IMR-90 (cell line): ENCODE measurements at regions not wholly inside any gene's neighbourhood (a gene's known extent, or its start where the extent isn't known, plus 50 kb on each side); places are given as distances from the start of the nearest gene placed in this dataset.

Experiments used
- ATAC-seq: fragments of 200-7000 bp; cut with Tn5 transposase; 2 replicates; pipeline ENCODE4 v1.9.1; 2020; ENCODE audit warnings: low read depth, mild to moderate bottlenecking, moderate library complexity
- BruUV-seq: library from RNA; stranded (reverse); fragments of 400-500 nt; replicated peaks from 2 replicates; lab custom pipeline; 2021; lab: Mats Ljungman, UMichigan
- CTCF ChIA-PET: fragments of 300-600 bp; formaldehyde crosslinking; extraction: SDS; loops from one replicate; lab custom pipeline; 2021; ENCODE audit warnings: antibody characterized with exemption; lab: Yijun Ruan, JAX
- POLR2A ChIA-PET: fragments of 300-600 bp; sonication (Branson Sonifier 250); formaldehyde crosslinking; loops from one replicate; lab custom pipeline; 2022; ENCODE audit warnings: antibody characterized with exemption; ENCODE audit not compliant: unreplicated experiment; lab: Charles Lee
- DNase-seq: peaks from one replicate; pipeline ENCODE4 v3.0.0; 2013
- H2AFZ ChIP-seq: replicated peaks from 2 replicates; pipeline ENCODE3; 2013; ENCODE audit warnings: low read length, mild to moderate bottlenecking; ENCODE audit not compliant: poor library complexity
- H2AK5ac ChIP-seq: 2 replicates; pipeline ENCODE4 v1.6.1; 2013; ENCODE audit warnings: low read depth, low read length, inconsistent platforms
- H2AK9ac ChIP-seq: replicated peaks from 2 replicates; pipeline ENCODE3; 2013; ENCODE audit warnings: mild to moderate bottlenecking, low read depth, low read length, moderate library complexity; ENCODE audit not compliant: poor library complexity
- H2BK120ac ChIP-seq: 2 replicates; pipeline ENCODE4 v1.6.1; 2013; ENCODE audit warnings: low read depth, low read length, inconsistent platforms
- H2BK15ac ChIP-seq: 3 replicates; pipeline ENCODE4 v1.6.1; 2013; ENCODE audit warnings: low read depth, low read length, inconsistent platforms
- H2BK20ac ChIP-seq: 2 replicates; pipeline ENCODE4 v1.6.1; 2013; ENCODE audit warnings: low read depth, mild to moderate bottlenecking, inconsistent platforms, low read length, moderate library complexity
- H2BK5ac ChIP-seq: 2 replicates; pipeline ENCODE4 v1.6.1; 2013; ENCODE audit warnings: mild to moderate bottlenecking, low read depth, low read length, inconsistent platforms; ENCODE audit not compliant: poor library complexity, severe bottlenecking
- H3K14ac ChIP-seq: replicated peaks from 2 replicates; pipeline ENCODE4 v1.6.1; 2013; ENCODE audit warnings: low read depth, low read length, inconsistent platforms
- H3K18ac ChIP-seq: 2 replicates; pipeline ENCODE4 v1.6.1; 2013; ENCODE audit warnings: low read depth, low read length, control low read depth
- H3K23ac ChIP-seq: 2 replicates; pipeline ENCODE4 v1.6.1; 2013; ENCODE audit warnings: low read depth, low read length, inconsistent platforms
- H3K27ac ChIP-seq: 2 replicates; pipeline ENCODE4 v1.5.1; 2013; ENCODE audit warnings: mild to moderate bottlenecking, control low read depth, low read length; ENCODE audit not compliant: insufficient read depth
- H3K27me3 ChIP-seq: 2 replicates; pipeline ENCODE4 v1.6.1; 2013; ENCODE audit warnings: low read length; ENCODE audit not compliant: control insufficient read depth, insufficient read depth
- H3K36me3 ChIP-seq: 2 replicates; pipeline ENCODE4 v1.6.1; 2013; ENCODE audit warnings: low read length, mixed read lengths; ENCODE audit not compliant: control insufficient read depth, insufficient read depth
- H3K4ac ChIP-seq: 2 replicates; pipeline ENCODE4 v1.6.1; 2013; ENCODE audit warnings: low read depth, low read length, inconsistent platforms
- H3K4me1 ChIP-seq: 2 replicates; pipeline ENCODE4 v1.6.1; 2013; ENCODE audit warnings: low read length, mixed read lengths; ENCODE audit not compliant: control insufficient read depth, insufficient read depth
- H3K4me2 ChIP-seq: 2 replicates; pipeline ENCODE4 v1.6.1; 2013; ENCODE audit warnings: low read depth, mild to moderate bottlenecking, control low read depth, low read length, moderate library complexity
- H3K4me3 ChIP-seq: 2 replicates; pipeline ENCODE4 v1.5.1; 2013; ENCODE audit warnings: low read depth, mild to moderate bottlenecking, control low read depth, low read length, moderate library complexity; ENCODE audit not compliant: insufficient read depth
- H3K56ac ChIP-seq: 2 replicates; pipeline ENCODE4 v1.6.1; 2013; ENCODE audit warnings: low read length, inconsistent platforms; ENCODE audit not compliant: insufficient read depth; ENCODE audit errors: extremely low read depth
- H3K79me1 ChIP-seq, 2 experiments: 2 replicates each; pipeline ENCODE4 v1.6.1; 2013; ENCODE audit warnings: low read length in 2 of 2, inconsistent platforms in 1 of 2, low read depth in 1 of 2
- H3K9ac ChIP-seq: 2 replicates; pipeline ENCODE4 v1.6.1; 2013; ENCODE audit warnings: low read depth, low read length, control low read depth
- H3K9me1 ChIP-seq: 2 replicates; pipeline ENCODE4 v1.6.1; 2013; ENCODE audit warnings: low read length, inconsistent platforms; ENCODE audit not compliant: insufficient read depth
- H3K9me3 ChIP-seq: 2 replicates; pipeline ENCODE4 v1.6.1; 2013; ENCODE audit warnings: low read length; ENCODE audit not compliant: control insufficient read depth, insufficient read depth
- H4K20me1 ChIP-seq: 2 replicates; pipeline ENCODE4 v1.6.1; 2013; ENCODE audit warnings: low read length, inconsistent platforms; ENCODE audit not compliant: insufficient read depth
- H4K5ac ChIP-seq: 2 replicates; pipeline ENCODE4 v1.6.1; 2013; ENCODE audit warnings: mild to moderate bottlenecking, low read depth, low read length, control low read depth
- H4K8ac ChIP-seq, 2 experiments: 2 replicates each; pipeline ENCODE4 v1.6.1; 2013; ENCODE audit warnings: low read depth in 2 of 2, low read length in 2 of 2, control low read depth in 1 of 2, inconsistent platforms in 1 of 2
- H4K91ac ChIP-seq: 2 replicates; pipeline ENCODE4 v1.6.1; 2013; ENCODE audit warnings: low read depth, low read length, inconsistent platforms; ENCODE audit not compliant: insufficient read depth
- NFE2L2 ChIP-seq: fragments of 150-350 bp; IDR thresholded peaks from 2 replicates; pipeline ENCODE4 v1.6.1; 2016; ENCODE audit warnings: low read depth, mild to moderate bottlenecking, low read length
- WGBS, 2 experiments: methylation state at CpG; one replicate each; pipeline versions ENCODE4 v1.1.5 to v1.1.7; 2013; ENCODE audit warnings: missing lambda C conversion rate in 2 of 2; ENCODE audit not compliant: insufficient read length in 1 of 2; ENCODE audit errors: extremely low coverage in 2 of 2; 5-methylcytosine and 5-hydroxymethylcytosine counted together
- dilution Hi-C: fragments of 300-500 bp; cut with HindIII; formaldehyde crosslinking; loops from one replicate; pipeline ENCODE4 v1.14.3; 2018; ENCODE audit warnings: low sequenced_read_pairs; ENCODE audit not compliant: unreplicated experiment
- in situ Hi-C: fragments of 300-500 bp; cut with MboI; formaldehyde crosslinking; loops from 3 replicates; pipeline ENCODE4 v1.14.3; 2019; ENCODE audit warnings: low sequenced_read_pairs, inconsistent platforms, mixed read lengths
- intact Hi-C: fragments of 100-400 bp; cut with micrococcal nuclease; formaldehyde crosslinking; loops from 2 replicates; pipeline ENCODE4 v1.10.0; 2022

- ATAC-seq (no peak), DNase-seq (no peak)
- Histone ChIP-seq H3K4me2 (no peak overlapping the region), H4K5ac (no peak overlapping the region), H2AK5ac (no peak overlapping the region), H3K23ac (no peak overlapping the region), H2BK120ac (no peak overlapping the region), H3K14ac (no peak overlapping the region), H2AFZ (no peak overlapping the region), H2BK20ac (no peak overlapping the region), H2BK15ac (no peak overlapping the region), H3K56ac (no peak overlapping the region), H3K4ac (no peak overlapping the region), H3K18ac (no peak overlapping the region), H3K9ac (no peak overlapping the region), H2AK9ac (no peak overlapping the region), H3K9me1 (no peaks in the 10 kb centered on the region), H3K36me3 (no peaks in the 10 kb centered on the region), H3K27me3 (no peaks in the 10 kb centered on the region), H4K20me1 (no peaks in the 10 kb centered on the region), H4K91ac (no peak overlapping the region), H3K4me3 (no peak overlapping the region), H3K79me1 (no peaks in the 10 kb centered on the region), H2BK5ac (no peak overlapping the region), H3K4me1 (no peaks in the 10 kb centered on the region), H3K9me3 (no peaks in the 10 kb centered on the region), H4K8ac (no peak overlapping the region), H3K27ac (no peak overlapping the region)
- CTCF ChIA-PET = no interaction called here
- intact Hi-C loops (no loop called here), in situ Hi-C loops (no loop called here), dilution Hi-C loops (no loop called here)
- no TSS peak for BruUV-seq
- no peak for TF ChIP-seq NFE2L2
- WGBS, 2 experiments = no CpG with 5 or more reads among the region's 5 CpGs
- POLR2A ChIA-PET = interaction anchor here (0.6 kb wide), 1 partner anchor 916 kb away, joined by 4 read pairs; no protein-coding TSS in a partner anchor
These were observed 575.2 kb upstream of the MDGA2 start for GRCh38 chr14:48250575-48250974.
